HUES6 (cell line): ENCODE measurements at regions not wholly inside any gene's neighbourhood (a gene's known extent, or its start where the extent isn't known, plus 50 kb on each side); places are given as distances from the start of the nearest gene placed in this dataset.
"Not testable (repeated sequence)": the region's sequence is repeated elsewhere in the genome, so short reads cannot be mapped to it uniquely, and the experiment has no call there.

ENCODE experiments used
- H3K27ac ChIP-seq: 2 replicates; pipeline ENCODE4 v1.7.0; 2013; ENCODE audit warnings: low read depth, mild to moderate bottlenecking, low read length, inconsistent platforms
- H3K27me3 ChIP-seq: 2 replicates; pipeline ENCODE4 v1.6.1; 2013; ENCODE audit warnings: low read length; ENCODE audit not compliant: control insufficient read depth, insufficient read depth
- H3K36me3 ChIP-seq: 2 replicates; pipeline ENCODE4 v1.6.1; 2013; ENCODE audit warnings: low read length; ENCODE audit not compliant: control insufficient read depth, insufficient read depth
- H3K4me1 ChIP-seq: 2 replicates; pipeline ENCODE4 v1.6.1; 2013; ENCODE audit warnings: low read length; ENCODE audit not compliant: control insufficient read depth, insufficient read depth
- H3K4me3 ChIP-seq: 2 replicates; pipeline ENCODE4 v1.5.1; 2013; ENCODE audit warnings: low read depth, low read length
- H3K9ac ChIP-seq: one replicate; pipeline ENCODE4 v1.6.1; 2013; ENCODE audit warnings: mild to moderate bottlenecking, low read length
- H3K9me3 ChIP-seq: 2 replicates; pipeline ENCODE4 v1.6.1; 2013; ENCODE audit warnings: low read depth, low read length; ENCODE audit not compliant: control insufficient read depth, insufficient read depth

- H3K9me3 ChIP-seq, H3K27ac ChIP-seq, H3K4me1 ChIP-seq, H3K36me3 ChIP-seq, H3K4me3 ChIP-seq, H3K27me3 ChIP-seq, H3K9ac ChIP-seq: not testable (repeated sequence)
Observed at GRCh38 chrX:92081250-92081649, 302.1 kb downstream of the PCDH11X start.

- H3K9ac ChIP-seq, result not testable (repeated sequence)
Observed at GRCh38 chrX:92090756-92091155, 311.6 kb downstream of the PCDH11X start.

DNA sequence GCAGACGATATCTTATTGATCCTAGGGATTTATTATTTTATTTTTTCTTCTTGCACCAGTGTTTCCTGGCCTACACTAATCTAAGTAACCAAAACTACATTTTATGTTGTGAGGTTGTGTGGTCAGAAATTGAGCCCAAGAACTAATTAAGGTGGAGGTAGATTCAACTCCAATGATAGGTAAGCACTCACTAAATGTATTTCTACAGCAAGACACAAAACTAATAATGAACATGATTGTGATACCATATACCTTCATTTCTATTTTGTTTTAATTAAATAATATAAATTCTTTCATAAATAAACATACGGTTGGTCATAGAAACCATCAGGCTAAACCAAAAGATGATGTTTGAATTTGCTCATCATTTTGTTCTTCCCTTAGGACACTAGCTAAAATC is 319.0 kb downstream of the PCDH11X start:
- H3K27ac ChIP-seq, H3K27me3 ChIP-seq, H3K4me1 ChIP-seq, H3K9me3 ChIP-seq, H3K4me3 ChIP-seq, H3K9ac ChIP-seq: not testable (repeated sequence)
- peaks cover 27% of the 10 kb centered on the region for H3K36me3 ChIP-seq

More at GRCh38 chrX:92090756-92091155, 311.6 kb downstream of the PCDH11X start:
- not testable (repeated sequence) for H3K9me3 ChIP-seq, H3K27ac ChIP-seq, H3K27me3 ChIP-seq, H3K4me3 ChIP-seq, H3K36me3 ChIP-seq, H3K4me1 ChIP-seq

DNA sequence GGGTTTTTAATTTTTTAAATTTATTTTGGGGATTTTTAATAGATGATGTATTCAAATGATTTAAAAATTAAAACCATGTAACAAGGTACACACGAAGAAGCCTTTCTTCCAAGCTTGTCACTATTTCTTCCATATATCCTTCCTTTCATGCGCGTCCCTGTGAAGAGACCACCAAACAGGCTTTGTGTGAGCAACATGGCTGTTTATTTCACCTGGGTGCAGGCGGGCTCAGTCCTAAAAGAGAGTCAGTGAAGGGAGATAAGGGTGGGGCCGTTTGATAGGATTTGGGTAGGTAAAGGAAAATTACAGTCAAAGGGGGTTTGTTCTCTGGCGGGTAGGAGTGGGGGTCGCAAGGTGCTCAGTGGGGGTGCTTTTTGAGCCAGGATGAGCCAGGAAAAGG is 320.9 kb downstream of the PCDH11X start:
- H3K27ac ChIP-seq, result 0 out of 2 replicates have a peak overlapping the region, but pooled peaks have one; percentile 62
- not testable (repeated sequence) for H3K27me3 ChIP-seq, H3K4me1 ChIP-seq, H3K9me3 ChIP-seq, H3K4me3 ChIP-seq
- peak overlapping the region; percentile 79 for H3K9ac ChIP-seq
- H3K36me3 ChIP-seq, result peaks cover 41% of the 10 kb centered on the region

- H3K4me1 ChIP-seq, H3K9me3 ChIP-seq, H3K27me3 ChIP-seq: not testable (repeated sequence)
- Histone ChIP-seq H3K4me3 (peak overlapping the region; percentile 49), H3K36me3 (peaks cover 34% of the 10 kb centered on the region), H3K9ac (peak overlapping the region; percentile 75), H3K27ac (peak overlapping the region; percentile 93; the same call in 1 of the 2 replicates)
Observed at GRCh38 chrX:92105693-92106092, 326.5 kb downstream of the PCDH11X start.

DNA sequence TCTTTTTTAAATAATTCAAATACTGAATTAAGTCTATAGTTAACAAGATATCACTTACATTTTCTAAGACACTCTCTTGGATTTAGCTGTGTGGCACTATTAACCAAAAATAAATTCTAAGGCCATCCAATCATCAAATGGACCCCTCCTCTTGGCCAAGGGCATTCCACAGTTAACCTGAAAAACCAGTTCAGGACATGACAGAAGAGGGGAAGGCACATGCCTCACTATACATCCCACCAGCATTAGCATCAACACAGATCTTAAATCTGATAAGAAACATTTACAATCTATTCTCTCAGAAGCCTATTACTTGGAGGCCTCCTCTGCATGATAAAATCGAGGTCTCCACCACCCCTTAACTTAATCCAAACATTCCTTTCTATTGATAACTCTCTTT is 327.5 kb downstream of the PCDH11X start:
- Histone ChIP-seq H3K4me1 (peaks cover 14% of the 10 kb centered on the region), H3K4me3 (0 out of 2 replicates have a peak overlapping the region, but pooled peaks have one; percentile 49), H3K27ac (peak overlapping the region; percentile 93), H3K36me3 (peaks cover 28% of the 10 kb centered on the region), H3K9ac (peak overlapping the region; percentile 73)
- H3K9me3 ChIP-seq, H3K27me3 ChIP-seq: not testable (repeated sequence)

DNA sequence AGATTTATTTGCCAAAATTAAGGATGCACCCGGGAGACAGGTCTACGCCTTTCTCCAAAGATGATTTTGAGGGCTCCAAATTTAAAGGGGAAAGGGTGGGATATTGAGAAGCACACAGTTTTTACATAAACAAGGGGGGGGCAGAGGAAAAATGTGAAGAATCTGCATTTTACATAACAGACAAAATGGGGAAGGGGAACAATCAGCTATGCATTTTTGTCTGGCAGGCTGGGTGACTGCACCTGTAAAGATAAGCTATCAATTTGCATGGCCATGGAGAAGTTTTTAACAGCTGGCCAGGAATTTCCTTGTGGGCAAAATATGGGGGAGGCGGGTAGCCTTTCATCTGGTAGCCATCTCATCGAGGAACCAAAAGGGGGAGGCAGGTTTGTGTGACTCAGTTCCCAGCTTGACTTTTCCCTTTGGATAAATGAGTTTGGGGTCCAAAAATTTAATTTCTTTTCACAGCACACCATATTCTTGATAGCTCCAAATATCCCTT is 331.3 kb downstream of the PCDH11X start:
- H3K27ac ChIP-seq, result peak overlapping the region; percentile 84; the same call in 1 of the 2 replicates
- not testable (repeated sequence) for H3K27me3 ChIP-seq, H3K9me3 ChIP-seq, H3K36me3 ChIP-seq, H3K4me3 ChIP-seq
- peaks cover 14% of the 10 kb centered on the region for H3K4me1 ChIP-seq
- H3K9ac ChIP-seq, result peak overlapping the region; percentile 48

DNA sequence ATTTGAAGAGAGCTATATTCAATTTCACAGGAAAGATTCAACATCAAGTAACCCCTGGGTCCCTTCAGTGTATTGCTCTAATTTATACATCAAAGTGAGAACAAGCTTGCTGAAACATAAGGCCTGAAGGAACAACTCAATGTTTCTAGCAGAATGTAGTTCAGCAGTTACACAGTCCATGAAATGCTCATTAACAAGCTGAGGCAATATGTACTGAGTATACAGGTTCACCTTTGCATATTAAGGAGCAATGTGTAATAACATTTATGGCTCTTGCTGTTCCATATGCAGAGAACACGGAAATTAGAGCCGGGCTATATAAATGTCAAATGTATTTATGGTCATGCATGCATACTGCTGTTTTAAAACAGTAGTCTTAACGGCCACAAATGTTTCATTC is 338.5 kb downstream of the PCDH11X start:
- not testable (repeated sequence) for H3K9me3 ChIP-seq, H3K27ac ChIP-seq

DNA sequence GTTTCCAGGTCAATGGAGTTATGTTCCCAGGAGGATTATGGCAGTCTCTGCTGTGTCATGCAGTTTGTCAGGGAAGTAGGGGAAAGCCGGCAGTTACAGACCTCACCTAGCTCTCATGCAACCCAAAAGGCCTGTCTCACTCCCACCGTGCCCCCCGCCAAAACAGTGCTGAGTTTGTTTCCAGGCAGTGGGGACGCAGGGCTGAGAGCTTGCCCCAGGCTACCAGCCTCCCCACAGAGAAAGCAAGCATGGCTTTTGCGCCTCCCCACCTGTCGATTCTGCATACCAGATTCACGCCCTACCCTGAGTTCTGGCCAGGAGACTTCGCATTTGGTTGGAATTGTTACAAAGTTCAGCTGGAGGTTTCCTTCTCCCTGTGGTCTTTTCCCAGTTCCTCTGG is 383.9 kb downstream of the PCDH11X start:
- H3K27me3 ChIP-seq, H3K4me1 ChIP-seq, H3K4me3 ChIP-seq, H3K36me3 ChIP-seq, H3K9ac ChIP-seq, H3K27ac ChIP-seq, H3K9me3 ChIP-seq: not testable (repeated sequence)

More for the DNA sequence above, 338.5 kb downstream of the PCDH11X start:
- H3K9ac ChIP-seq, H3K4me1 ChIP-seq, H3K27me3 ChIP-seq, H3K4me3 ChIP-seq, H3K36me3 ChIP-seq: not testable (repeated sequence)

DNA sequence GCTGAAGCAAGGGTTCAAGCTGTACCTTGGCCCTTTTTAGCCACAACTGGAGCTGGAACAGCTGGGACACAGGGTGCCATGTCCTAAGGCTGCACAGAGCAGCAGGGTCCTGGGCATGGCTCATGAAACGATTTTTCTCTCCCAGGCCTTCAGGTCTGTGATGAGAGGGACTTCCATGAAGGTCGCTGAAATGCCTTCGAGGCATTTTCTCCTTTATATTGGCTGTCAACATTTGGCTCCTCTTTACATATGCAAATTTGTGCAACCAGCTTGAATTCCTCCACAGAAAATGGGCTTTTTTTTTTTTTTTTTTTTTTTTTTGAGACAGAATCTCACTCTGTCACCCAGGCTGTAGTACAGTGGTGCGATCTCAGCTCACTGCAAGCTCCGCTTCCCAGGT is 430.8 kb downstream of the PCDH11X start:
- Histone ChIP-seq H3K4me3 (no peak overlapping the region), H3K36me3 (peaks cover 9% of the 10 kb centered on the region; the same call in 1 of the 2 replicates), H3K4me1 (no peaks in the 10 kb centered on the region), H3K27me3 (no peaks in the 10 kb centered on the region), H3K9ac (no peak overlapping the region), H3K27ac (no peak overlapping the region), H3K9me3 (peaks cover 22% of the 10 kb centered on the region)

GRCh38 chrX:92213786-92214185 is 434.6 kb downstream of the PCDH11X start:
- Histone ChIP-seq H3K9me3 (peaks cover 24% of the 10 kb centered on the region), H3K27ac (no peak overlapping the region), H3K36me3 (peaks cover 9% of the 10 kb centered on the region; the same call in 1 of the 2 replicates), H3K4me1 (no peaks in the 10 kb centered on the region), H3K9ac (no peak overlapping the region), H3K4me3 (no peak overlapping the region), H3K27me3 (no peaks in the 10 kb centered on the region)

- not testable (repeated sequence) for H3K4me3 ChIP-seq, H3K36me3 ChIP-seq, H3K9ac ChIP-seq, H3K27ac ChIP-seq, H3K4me1 ChIP-seq, H3K27me3 ChIP-seq
- peaks cover 21% of the 10 kb centered on the region for H3K9me3 ChIP-seq
Observed at GRCh38 chrX:92215011-92215410, 435.8 kb downstream of the PCDH11X start.
